NCI-H1092 treated with DMSO at 0.1 percent for 48 hours (cell line): ENCODE measurements at regions not wholly inside any gene's neighbourhood (a gene's known extent, or its start where the extent isn't known, plus 50 kb on each side); places are given as distances from the start of the nearest gene placed in this dataset.
"Not testable (repeated sequence)": the region's sequence is repeated elsewhere in the genome, so short reads cannot be mapped to it uniquely, and the experiment has no call there.

Source experiments
- DNase-seq: peaks from one replicate; lab custom pipeline; 2025; lab: John Stamatoyannopoulos, UW

DNA sequence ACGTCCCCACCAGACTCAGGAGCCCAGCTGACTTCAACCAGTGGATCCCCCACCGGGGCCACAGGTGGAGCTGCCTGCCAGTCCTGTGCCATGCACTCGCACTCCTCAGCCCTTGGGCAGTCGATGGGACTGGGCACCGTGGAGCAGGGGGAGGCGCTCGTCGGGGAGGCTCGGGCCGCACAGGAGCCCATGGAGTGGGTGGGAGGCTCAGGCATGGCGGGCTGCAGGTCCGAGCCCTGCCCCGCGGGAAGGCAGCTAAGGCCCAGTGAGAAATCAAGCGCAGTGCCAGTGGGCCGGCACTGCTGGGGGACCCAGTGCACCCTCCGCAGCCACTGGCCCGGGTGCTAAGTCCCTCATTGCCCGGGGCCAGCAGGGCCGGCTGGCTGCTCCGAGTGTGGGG, 52.3 kb upstream of the LRRC30 start:
- DNase-seq = not testable (repeated sequence)

DNA sequence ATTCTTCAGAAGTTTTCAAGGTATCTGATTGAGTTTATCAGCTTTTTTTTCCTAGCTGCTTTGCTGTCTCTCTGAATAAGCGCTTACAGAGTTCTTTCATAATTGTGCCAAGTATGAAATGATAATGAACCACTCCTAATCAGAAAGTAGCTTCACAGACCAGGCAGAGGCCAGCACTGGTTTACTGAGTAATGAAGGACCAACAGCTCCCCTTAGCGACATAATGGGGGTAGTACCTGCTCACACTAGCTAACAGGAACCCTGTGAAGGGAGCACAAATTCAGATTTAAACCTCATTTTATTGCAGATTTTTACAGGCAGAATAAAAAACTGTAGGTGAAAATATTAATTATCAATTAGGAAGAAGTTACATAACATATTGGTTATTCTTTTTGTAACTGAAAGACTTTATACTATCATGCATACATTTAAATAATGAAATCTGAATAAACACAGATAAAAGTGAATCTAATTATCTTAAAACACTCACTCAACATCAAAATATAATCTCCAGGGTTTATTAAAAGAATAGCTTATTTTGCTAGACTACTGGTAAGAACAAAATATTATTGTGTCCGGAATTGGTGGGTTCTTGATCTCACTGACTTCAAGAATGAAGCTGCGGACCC, 53.7 kb upstream of the LRRC30 start:
- DNase-seq = peak; percentile 38

GRCh38 chr18:7174344-7175095, 56.4 kb upstream of the LRRC30 start:
- no peak for DNase-seq

DNA sequence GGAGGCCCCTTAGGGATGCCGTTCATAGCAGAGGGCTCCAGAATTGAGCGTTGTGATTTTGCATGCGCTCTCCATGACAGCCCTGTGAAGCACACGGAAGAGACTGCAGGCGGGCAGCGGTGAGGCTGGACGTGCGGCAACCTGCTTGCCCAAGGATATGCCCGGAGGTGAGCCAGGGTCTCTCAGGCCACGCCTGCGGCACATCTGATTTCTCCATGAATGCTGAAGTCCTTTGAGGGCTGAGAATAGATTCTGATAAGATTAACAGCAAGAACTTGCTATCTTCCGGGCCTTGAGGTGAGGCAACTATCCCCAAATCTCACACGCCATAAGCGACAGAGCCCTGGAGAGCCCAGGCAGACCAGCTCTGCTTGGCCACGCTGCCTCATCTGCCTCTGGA, 55.6 kb upstream of the LAMA1 start:
- DNase-seq = no peak

- no peak for DNase-seq
Measured at GRCh38 chr18:7172611-7173010, 55.0 kb upstream of the LAMA1 start.

- no peak for DNase-seq
Measured at GRCh38 chr18:7170292-7170691, 52.7 kb upstream of the LAMA1 start.

DNA sequence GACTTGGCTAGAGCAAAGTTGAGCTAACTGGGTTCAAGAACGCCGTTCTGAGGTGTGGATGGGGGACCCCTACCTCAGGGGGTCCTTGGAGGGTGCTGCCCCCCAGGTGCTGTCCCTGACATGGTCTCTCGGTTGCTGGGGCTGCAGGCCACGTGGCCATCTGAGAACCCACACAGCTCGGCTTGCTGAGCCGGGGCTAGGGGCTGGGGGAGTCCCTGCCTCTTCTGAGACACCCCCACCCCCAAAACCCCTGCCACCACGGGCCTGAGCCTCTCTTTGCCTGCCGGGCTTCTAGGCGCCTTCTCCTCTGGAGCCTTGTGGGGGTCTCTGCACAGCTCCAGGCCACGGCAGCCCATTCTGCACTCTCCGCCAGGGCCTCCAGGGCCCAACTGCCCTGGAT, 52.0 kb upstream of the LAMA1 start:
- no peak for DNase-seq

DNA sequence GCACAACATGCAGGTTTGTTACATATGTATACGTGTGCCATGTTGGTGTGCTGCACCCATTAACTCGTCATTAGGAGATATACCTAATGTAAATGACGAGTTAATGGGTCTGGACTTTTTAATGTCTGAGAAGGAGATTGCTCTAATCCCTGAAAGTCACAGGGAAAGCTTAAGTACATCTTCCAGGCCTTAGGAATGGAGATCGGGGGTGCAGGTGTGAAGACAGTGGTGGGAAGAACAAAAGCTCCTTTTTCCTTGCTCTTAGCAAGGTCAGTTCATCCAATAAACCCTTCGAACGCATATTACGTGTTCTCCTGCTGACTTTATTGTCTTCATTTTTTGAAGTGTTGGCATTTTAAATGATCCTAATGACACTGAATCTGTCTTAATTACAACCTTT, 50.8 kb upstream of the LAMA1 start:
- no peak for DNase-seq
